Stimulated activated CD8-positive, alpha-beta memory T cell treated with anti-CD3 and anti-CD28 coated beads, Interleukin-4, amount 100 ng/mL, for 24 hours (primary cell): ENCODE measurements at regions not wholly inside any gene's neighbourhood (a gene's known extent, or its start where the extent isn't known, plus 50 kb on each side); places are given as distances from the start of the nearest gene placed in this dataset.
"Not testable (repeated sequence)": the region's sequence is repeated elsewhere in the genome, so short reads cannot be mapped to it uniquely, and the experiment has no call there.

ENCODE experiments used
- DNase-seq: peaks from one replicate; pipeline ENCODE4 v3.0.0-alpha.2; 2020; ENCODE audit warnings: low read depth

- DNase-seq = no peak
These were observed 85.8 kb upstream of the TSC22D1 start for GRCh38 chr13:44661936-44662335.

- no peak for DNase-seq
These were observed 83.9 kb upstream of the TSC22D1 start for GRCh38 chr13:44660050-44660449.

- no peak for DNase-seq
These were observed 77.0 kb upstream of the TSC22D1 start for GRCh38 chr13:44652962-44653660.

- DNase-seq = no peak
These were observed 76.0 kb upstream of the TSC22D1 start for GRCh38 chr13:44652168-44652567.

GRCh38 chr13:44651724-44652123 lies 75.6 kb upstream of the TSC22D1 start:
- no peak for DNase-seq

- DNase-seq = no peak
These were observed 75.1 kb upstream of the TSC22D1 start for GRCh38 chr13:44651209-44651608.

- no peak for DNase-seq
These were observed 73.7 kb upstream of the TSC22D1 start for GRCh38 chr13:44649834-44650233.

GRCh38 chr13:44649104-44649428 lies 72.9 kb upstream of the TSC22D1 start:
- DNase-seq = peak; percentile 4

GRCh38 chr13:44648392-44649103 lies 72.4 kb upstream of the TSC22D1 start:
- DNase-seq = no peak

- DNase-seq = not testable (repeated sequence)
These were observed 71.4 kb upstream of the TSC22D1 start for GRCh38 chr13:44647560-44647959.

- DNase-seq = no peak
These were observed 69.9 kb upstream of the TSC22D1 start for GRCh38 chr13:44646044-44646443.

GRCh38 chr13:44643256-44643655 lies 67.1 kb upstream of the TSC22D1 start:
- DNase-seq = no peak

- no peak for DNase-seq
These were observed 61.5 kb upstream of the TSC22D1 start for GRCh38 chr13:44637581-44637980.

- DNase-seq = no peak
These were observed 53.5 kb upstream of the TSC22D1 start for GRCh38 chr13:44629465-44630183.

- DNase-seq = not testable (repeated sequence)
These were observed 52.7 kb upstream of the TSC22D1 start for GRCh38 chr13:44628826-44629225.

GRCh38 chr13:44627441-44627840 lies 51.3 kb upstream of the TSC22D1 start:
- no peak for DNase-seq

- no peak for DNase-seq
These were observed 50.0 kb upstream of the TSC22D1 start for GRCh38 chr13:44626176-44626575.
